Cardiac fibroblast (primary cell): ENCODE measurements at regions not wholly inside any gene's neighbourhood (a gene's known extent, or its start where the extent isn't known, plus 50 kb on each side); places are given as distances from the start of the nearest gene placed in this dataset.

Experiments used
- DNase-seq, 2 donors: peaks; one replicate each; pipeline versions ENCODE4 v3.0.0 to v3.0.0-alpha.2; 2010; ENCODE audit warnings: low read depth in 2 of 2
- H3K4me3 ChIP-seq, 2 donors: replicated peaks in 1 of 2; 1 replicate in 1 of 2; 2 replicates in 1 of 2; pipeline ENCODE4 v1.5.1; 2011; ENCODE audit warnings: low read depth in 2 of 2, low read length in 2 of 2, mild to moderate bottlenecking in 2 of 2, moderate library complexity in 1 of 2
- TF ChIP-seq, protein P1 (sequence below): IDR thresholded peaks from one replicate; pipeline ENCODE4 v1.5.1; 2011; ENCODE audit warnings: low read depth, mild to moderate bottlenecking, low read length, inconsistent platforms

DNA sequence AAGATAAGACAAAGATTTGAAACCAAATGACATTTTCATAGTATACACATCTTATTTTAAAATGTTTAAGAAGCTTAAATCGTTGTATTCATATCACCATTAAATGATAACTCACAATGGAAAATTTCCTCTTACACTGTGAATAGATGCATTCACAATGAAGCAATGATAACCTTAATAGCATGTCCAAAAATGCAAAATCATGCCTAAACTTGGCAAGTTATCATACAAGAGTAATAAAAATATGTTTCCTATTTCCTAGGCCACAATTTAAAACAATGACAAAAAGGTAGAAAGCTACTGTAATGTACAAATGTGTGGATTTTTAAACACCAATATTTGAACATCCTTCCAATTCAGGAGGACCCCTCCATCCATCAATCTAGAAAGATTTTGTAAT, 157.4 kb upstream of the GULP1 start:
- no peak overlapping the region for H3K4me3 ChIP-seq
- TF ChIP-seq, protein P1, sequence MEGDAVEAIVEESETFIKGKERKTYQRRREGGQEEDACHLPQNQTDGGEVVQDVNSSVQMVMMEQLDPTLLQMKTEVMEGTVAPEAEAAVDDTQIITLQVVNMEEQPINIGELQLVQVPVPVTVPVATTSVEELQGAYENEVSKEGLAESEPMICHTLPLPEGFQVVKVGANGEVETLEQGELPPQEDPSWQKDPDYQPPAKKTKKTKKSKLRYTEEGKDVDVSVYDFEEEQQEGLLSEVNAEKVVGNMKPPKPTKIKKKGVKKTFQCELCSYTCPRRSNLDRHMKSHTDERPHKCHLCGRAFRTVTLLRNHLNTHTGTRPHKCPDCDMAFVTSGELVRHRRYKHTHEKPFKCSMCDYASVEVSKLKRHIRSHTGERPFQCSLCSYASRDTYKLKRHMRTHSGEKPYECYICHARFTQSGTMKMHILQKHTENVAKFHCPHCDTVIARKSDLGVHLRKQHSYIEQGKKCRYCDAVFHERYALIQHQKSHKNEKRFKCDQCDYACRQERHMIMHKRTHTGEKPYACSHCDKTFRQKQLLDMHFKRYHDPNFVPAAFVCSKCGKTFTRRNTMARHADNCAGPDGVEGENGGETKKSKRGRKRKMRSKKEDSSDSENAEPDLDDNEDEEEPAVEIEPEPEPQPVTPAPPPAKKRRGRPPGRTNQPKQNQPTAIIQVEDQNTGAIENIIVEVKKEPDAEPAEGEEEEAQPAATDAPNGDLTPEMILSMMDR = no peak
- DNase-seq = no peak

DNA sequence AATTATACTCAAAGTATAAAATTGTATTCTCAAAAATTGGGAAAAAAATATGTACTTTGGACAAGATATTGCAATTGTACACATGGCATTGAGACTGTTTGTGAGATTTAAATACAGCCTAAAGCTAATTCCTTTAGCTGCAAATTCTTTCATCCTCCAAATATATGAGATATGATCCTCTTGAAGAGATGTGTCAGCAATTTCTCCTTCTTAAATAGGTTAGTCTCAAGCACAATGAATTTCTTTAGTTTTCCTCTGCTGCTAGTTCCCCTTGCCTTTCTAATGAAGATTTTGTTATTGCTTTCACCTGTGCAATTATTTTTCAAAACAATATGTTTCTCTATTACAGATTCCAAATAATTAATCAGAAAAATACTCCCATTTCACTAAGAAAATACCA, 153.4 kb upstream of the GULP1 start:
- no peak for DNase-seq
- TF ChIP-seq, protein P1 = no peak

DNA sequence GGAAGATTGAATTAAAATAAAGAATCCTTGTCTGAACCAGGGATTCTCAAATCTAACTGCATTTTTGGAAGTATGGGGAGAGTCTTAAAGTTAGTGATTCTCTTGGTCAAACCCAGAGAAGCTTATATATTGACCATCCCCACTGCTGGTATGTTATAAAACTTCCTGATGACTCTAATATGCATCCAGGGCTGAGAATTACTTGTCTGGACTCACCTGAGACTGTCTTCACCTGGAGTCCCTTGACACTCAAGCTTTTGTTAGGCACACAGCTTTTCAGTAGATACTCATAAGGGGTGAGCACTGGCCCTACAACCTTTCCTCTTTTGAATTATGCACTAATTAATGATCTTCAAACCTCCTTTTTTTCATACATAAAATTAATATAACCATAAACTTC, 149.6 kb upstream of the GULP1 start:
- H3K4me3 ChIP-seq = no peak overlapping the region
- no peak for DNase-seq
- TF ChIP-seq, protein P1 = no peak

More for the DNA sequence above, 153.4 kb upstream of the GULP1 start:
- no peak overlapping the region for H3K4me3 ChIP-seq

DNA sequence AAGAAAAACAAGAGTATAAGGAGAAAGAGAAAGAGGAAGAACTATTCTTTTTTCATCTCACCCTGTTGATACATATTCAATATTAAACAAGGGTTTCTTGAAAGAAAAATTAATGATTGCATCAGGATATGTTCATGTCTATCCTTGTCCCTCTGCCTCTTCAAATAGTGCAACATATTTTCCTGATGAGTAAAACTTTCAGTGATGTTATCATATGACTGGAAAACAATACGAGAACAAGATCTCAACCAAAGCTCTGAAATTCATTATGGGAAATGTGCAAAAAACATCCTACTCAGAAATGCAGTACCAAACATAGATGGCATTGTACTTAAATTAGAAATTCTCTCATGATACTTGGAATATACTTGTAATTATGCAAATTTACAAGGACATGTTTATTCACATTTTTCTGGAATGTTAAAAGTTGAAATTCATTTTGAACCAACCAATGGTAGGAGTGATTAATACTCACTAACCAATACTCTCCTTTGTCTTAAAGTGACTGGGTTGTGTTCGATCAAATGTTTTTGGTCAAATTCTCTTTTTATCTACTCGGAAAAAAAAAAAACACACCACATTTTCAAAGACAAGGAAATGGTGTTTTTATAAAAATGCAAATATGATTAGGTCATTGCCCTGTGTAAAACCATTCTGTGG, 148.9 kb upstream of the GULP1 start:
- TF ChIP-seq, protein P1 = no peak
- no peak overlapping the region for H3K4me3 ChIP-seq
- DNase-seq = peak; percentile 25 to 73

DNA sequence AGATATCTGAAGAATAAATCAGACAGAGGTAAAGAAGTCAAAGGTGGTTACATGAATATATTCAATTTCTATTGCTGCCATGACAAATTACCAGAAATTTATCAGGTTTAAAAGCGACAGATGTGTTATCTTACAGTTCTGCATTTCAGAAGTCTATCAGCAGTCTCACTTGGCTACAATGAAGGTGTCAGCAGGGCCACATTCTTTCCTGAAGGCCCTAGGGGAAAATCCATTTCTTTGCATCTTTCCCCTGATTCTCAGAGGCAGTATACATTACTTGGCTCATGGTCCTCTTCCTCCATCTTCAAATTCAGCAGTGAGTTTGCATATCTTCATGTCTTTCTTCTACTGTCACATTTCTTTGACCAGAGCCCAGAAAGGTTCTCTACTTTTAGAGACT, 145.8 kb upstream of the GULP1 start:
- H3K4me3 ChIP-seq = no peak overlapping the region
- TF ChIP-seq, protein P1 = no peak
- no peak for DNase-seq

DNA sequence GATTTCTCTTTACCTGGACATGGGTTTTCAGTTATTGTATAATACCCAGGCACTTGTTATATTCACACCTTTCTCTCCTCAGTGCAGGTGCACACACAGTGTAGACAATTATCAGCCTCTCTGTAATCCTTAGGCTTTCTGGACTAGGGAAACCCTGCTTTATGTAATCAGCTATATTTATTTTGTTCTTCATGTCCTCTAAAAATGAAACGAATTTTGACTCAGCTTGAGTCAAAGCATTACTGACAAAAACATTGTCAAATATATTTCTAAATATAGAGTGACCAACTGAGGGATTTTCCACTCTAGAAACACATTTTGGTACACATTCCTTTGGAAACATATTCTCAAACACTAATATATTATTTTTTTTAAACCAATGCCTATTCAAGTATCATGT, 144.8 kb upstream of the GULP1 start:
- TF ChIP-seq, protein P1 = no peak
- H3K4me3 ChIP-seq = no peak overlapping the region
- peak in 1 of 2 donors; percentile 11 for DNase-seq

DNA sequence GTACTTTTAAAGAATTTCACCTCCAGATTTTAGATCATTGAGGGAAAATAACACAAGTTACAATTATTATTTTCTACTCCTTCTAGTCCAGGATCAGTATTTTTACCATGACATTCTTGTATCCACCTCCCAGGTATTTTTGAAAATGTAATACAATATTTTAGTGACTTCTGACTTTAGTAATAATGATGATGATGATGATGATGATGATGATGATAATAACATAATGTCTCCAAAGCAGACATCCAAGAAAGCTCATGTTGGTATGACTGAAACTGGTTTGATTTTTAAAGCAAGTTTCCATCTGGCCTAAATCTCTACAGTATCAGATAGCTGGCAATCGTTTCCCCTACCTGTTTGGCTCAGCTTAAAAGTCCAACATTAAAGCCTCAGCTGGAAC, 140.0 kb upstream of the GULP1 start:
- TF ChIP-seq, protein P1 = no peak
- no peak overlapping the region for H3K4me3 ChIP-seq
- no peak for DNase-seq
